ENCODE measurements at regions not wholly inside any gene's neighbourhood (a gene's known extent, or its start where the extent isn't known, plus 50 kb on each side); places are given as distances from the start of the nearest gene placed in this dataset.

- H3K36me3 Mint-ChIP-seq (ENCODE audit: low read depth) = no peaks in the 10 kb centered on the region
- H3K27ac Mint-ChIP-seq = no peak overlapping the region
- TF ChIP-seq CTCF (conservative IDR thresholded peaks at IDR 0.05) = no peak
- H3K4me1 ChIP-seq (ENCODE audit: control insufficient read depth, insufficient read depth, low read length) = no peaks in the 10 kb centered on the region
- no peaks in the 10 kb centered on the region for H3K27me3 Mint-ChIP-seq (ENCODE audit: insufficient read depth)
- no peak overlapping the region for H3K4me3 Mint-ChIP-seq
- H3K4me3 ChIP-seq (ENCODE audit: low read length) = no peak overlapping the region
- H3K27me3 ChIP-seq (ENCODE audit: control insufficient read depth, insufficient read depth, low read length, poor library complexity, severe bottlenecking) = no peaks in the 10 kb centered on the region
- H3K9me3 Mint-ChIP-seq = no peaks in the 10 kb centered on the region
- no peaks in the 10 kb centered on the region for H3K4me1 Mint-ChIP-seq
- DNase-seq = no peak
- H3K36me3 ChIP-seq (ENCODE audit: control insufficient read depth, insufficient read depth, low read length) = no peaks in the 10 kb centered on the region
- H3K27ac ChIP-seq (ENCODE audit: low read depth, low read length) = no peak overlapping the region
- H3K9ac ChIP-seq (ENCODE audit: extremely low read depth, low read length, poor library complexity, severe bottlenecking) = no peak overlapping the region
- no peaks in the 10 kb centered on the region for H3K9me3 ChIP-seq (ENCODE audit: control insufficient read depth, low read length)
These were observed 103.3 kb upstream of the TRHDE start for GRCh38 chr12:72168851-72169250.

GRCh38 chr12:72173974-72174373 is 98.2 kb upstream of the TRHDE start:
- Histone ChIP-seq H3K9me3 (ENCODE audit: control insufficient read depth, low read length) (no peaks in the 10 kb centered on the region), H3K27ac (ENCODE audit: low read depth, low read length) (no peak overlapping the region), H3K9ac (ENCODE audit: extremely low read depth, low read length, poor library complexity, severe bottlenecking) (no peak overlapping the region), H3K27me3 (ENCODE audit: control insufficient read depth, insufficient read depth, low read length, poor library complexity, severe bottlenecking) (no peaks in the 10 kb centered on the region), H3K4me3 (ENCODE audit: low read length) (no peak overlapping the region), H3K4me1 (ENCODE audit: control insufficient read depth, insufficient read depth, low read length) (no peaks in the 10 kb centered on the region), H3K36me3 (ENCODE audit: control insufficient read depth, insufficient read depth, low read length) (no peaks in the 10 kb centered on the region)
- Mint-ChIP-seq H3K27me3 (ENCODE audit: insufficient read depth) (no peaks in the 10 kb centered on the region), H3K36me3 (ENCODE audit: low read depth) (no peaks in the 10 kb centered on the region), H3K4me1 (no peaks in the 10 kb centered on the region), H3K9me3 (no peaks in the 10 kb centered on the region), H3K4me3 (no peak overlapping the region), H3K27ac (no peak overlapping the region)
- WGBS, 2 experiments (ENCODE audit: insufficient coverage in 1 of 2, insufficient read length in 1 of 2) = 92 to 97% methylated on average over 3 of the region's 4 CpGs
- TF ChIP-seq CTCF (conservative IDR thresholded peaks at IDR 0.05) = no peak
- no peak for DNase-seq

GRCh38 chr12:72178244-72178643 is 93.9 kb upstream of the TRHDE start:
- no peak overlapping the region for H3K27ac Mint-ChIP-seq
- no peaks in the 10 kb centered on the region for H3K36me3 Mint-ChIP-seq (ENCODE audit: low read depth)
- no peaks in the 10 kb centered on the region for H3K36me3 ChIP-seq (ENCODE audit: control insufficient read depth, insufficient read depth, low read length)
- no peak for TF ChIP-seq CTCF (conservative IDR thresholded peaks at IDR 0.05)
- no peaks in the 10 kb centered on the region for H3K27me3 ChIP-seq (ENCODE audit: control insufficient read depth, insufficient read depth, low read length, poor library complexity, severe bottlenecking)
- no CpG with 5 or more reads among the region's 2 CpGs for WGBS, 2 experiments (ENCODE audit: insufficient coverage in 1 of 2, insufficient read length in 1 of 2)
- no peak for DNase-seq
- H3K4me3 ChIP-seq (ENCODE audit: low read length) = no peak overlapping the region
- no peaks in the 10 kb centered on the region for H3K4me1 Mint-ChIP-seq
- no peak overlapping the region for H3K9ac ChIP-seq (ENCODE audit: extremely low read depth, low read length, poor library complexity, severe bottlenecking)
- H3K27me3 Mint-ChIP-seq (ENCODE audit: insufficient read depth) = no peaks in the 10 kb centered on the region
- H3K4me3 Mint-ChIP-seq = no peak overlapping the region
- no peaks in the 10 kb centered on the region for H3K9me3 Mint-ChIP-seq
- H3K4me1 ChIP-seq (ENCODE audit: control insufficient read depth, insufficient read depth, low read length) = no peaks in the 10 kb centered on the region
- H3K27ac ChIP-seq (ENCODE audit: low read depth, low read length) = no peak overlapping the region
- no peaks in the 10 kb centered on the region for H3K9me3 ChIP-seq (ENCODE audit: control insufficient read depth, low read length)
